Adipocyte (in vitro differentiated cells): ENCODE measurements at regions not wholly inside any gene's neighbourhood (a gene's known extent, or its start where the extent isn't known, plus 50 kb on each side); places are given as distances from the start of the nearest gene placed in this dataset.

Source experiments
- DNase-seq: peaks from one replicate; pipeline ENCODE4 v3.0.0-alpha.2; 2015; ENCODE audit warnings: low read depth
- H3K27me3 ChIP-seq: replicated peaks from 2 replicates; pipeline ENCODE4 v1.7.0; 2013; ENCODE audit warnings: mild to moderate bottlenecking, low read length, moderate library complexity; ENCODE audit not compliant: control insufficient read depth, insufficient read depth
- H3K36me3 ChIP-seq: 2 replicates; pipeline ENCODE4 v1.7.0; 2013; ENCODE audit warnings: low read length, mild to moderate bottlenecking, moderate library complexity; ENCODE audit not compliant: control insufficient read depth, insufficient read depth, severe bottlenecking
- H3K4me1 ChIP-seq: 2 replicates; pipeline ENCODE4 v1.7.0; 2013; ENCODE audit warnings: mild to moderate bottlenecking, low read length, moderate library complexity; ENCODE audit not compliant: control insufficient read depth, insufficient read depth
- H3K4me3 ChIP-seq: 2 replicates; pipeline ENCODE4 v1.7.0; 2013; ENCODE audit warnings: mild to moderate bottlenecking, low read length, moderate library complexity
- H3K9ac ChIP-seq: 2 replicates; pipeline ENCODE4 v1.7.0; 2013; ENCODE audit warnings: mild to moderate bottlenecking, low read length, moderate library complexity
- H3K9me3 ChIP-seq: 2 replicates; pipeline ENCODE4 v1.7.0; 2013; ENCODE audit warnings: mild to moderate bottlenecking, low read length, moderate library complexity; ENCODE audit not compliant: control insufficient read depth

DNA sequence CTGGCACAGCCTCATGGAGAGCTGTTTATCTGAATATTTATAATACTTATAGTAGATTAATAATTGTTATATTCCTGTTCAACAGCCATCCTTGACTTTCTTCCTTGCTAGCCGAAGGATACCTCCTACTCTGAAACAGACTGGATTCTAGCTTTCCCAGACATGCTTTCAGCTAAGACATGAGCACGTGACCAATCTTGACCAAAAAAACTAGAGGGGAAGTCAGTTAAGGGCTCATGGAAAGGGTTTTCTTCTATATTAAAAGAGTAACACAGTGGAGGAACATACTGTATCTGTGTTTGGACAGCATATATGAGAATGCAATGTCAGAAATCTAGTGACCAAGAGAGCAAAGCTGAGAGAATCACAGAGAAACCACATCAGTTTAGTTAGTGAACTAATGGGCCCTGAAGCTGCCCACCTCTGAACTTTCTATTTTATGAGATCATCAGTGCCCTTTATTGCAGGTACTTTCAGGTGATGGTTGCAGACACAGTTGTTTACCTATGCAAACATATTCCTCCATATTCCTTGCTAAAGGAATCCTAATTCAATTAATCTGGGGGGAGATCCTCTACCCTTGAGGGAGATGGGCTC is 140.4 kb upstream of the SLC24A3 start:
- DNase-seq, result no peak
- no peaks in the 10 kb centered on the region for H3K36me3 ChIP-seq
- H3K9me3 ChIP-seq, result peaks cover 7% of the 10 kb centered on the region
- no peak overlapping the region for H3K4me3 ChIP-seq
- no peak overlapping the region for H3K9ac ChIP-seq
- H3K27me3 ChIP-seq, result peaks cover 11% of the 10 kb centered on the region
- no peaks in the 10 kb centered on the region for H3K4me1 ChIP-seq

GRCh38 chr20:19072988-19073387 is 139.5 kb upstream of the SLC24A3 start:
- no peak for DNase-seq
- peaks cover 13% of the 10 kb centered on the region for H3K27me3 ChIP-seq
- no peak overlapping the region for H3K9ac ChIP-seq
- no peaks in the 10 kb centered on the region for H3K4me1 ChIP-seq
- H3K36me3 ChIP-seq, result no peaks in the 10 kb centered on the region
- peaks cover 2% of the 10 kb centered on the region for H3K9me3 ChIP-seq
- H3K4me3 ChIP-seq, result no peak overlapping the region

- no peaks in the 10 kb centered on the region for H3K36me3 ChIP-seq
- no peak for DNase-seq
- H3K9me3 ChIP-seq, result peaks cover under 1% of the 10 kb centered on the region
- H3K9ac ChIP-seq, result no peak overlapping the region
- no peak overlapping the region for H3K4me3 ChIP-seq
- peaks cover 12% of the 10 kb centered on the region for H3K27me3 ChIP-seq
- H3K4me1 ChIP-seq, result no peaks in the 10 kb centered on the region
These were observed 138.7 kb upstream of the SLC24A3 start for GRCh38 chr20:19073584-19074218.

GRCh38 chr20:19074356-19074755 is 138.1 kb upstream of the SLC24A3 start:
- H3K9ac ChIP-seq, result no peak overlapping the region
- H3K4me1 ChIP-seq, result no peaks in the 10 kb centered on the region
- no peaks in the 10 kb centered on the region for H3K36me3 ChIP-seq
- H3K27me3 ChIP-seq, result peaks cover 12% of the 10 kb centered on the region
- DNase-seq, result no peak
- H3K4me3 ChIP-seq, result no peak overlapping the region
- no peaks in the 10 kb centered on the region for H3K9me3 ChIP-seq

GRCh38 chr20:19074828-19075516 is 137.5 kb upstream of the SLC24A3 start:
- Histone ChIP-seq H3K4me1 (no peaks in the 10 kb centered on the region), H3K27me3 (peaks cover 9% of the 10 kb centered on the region), H3K4me3 (no peak overlapping the region), H3K36me3 (no peaks in the 10 kb centered on the region), H3K9ac (no peak overlapping the region), H3K9me3 (no peaks in the 10 kb centered on the region)
- no peak for DNase-seq

DNA sequence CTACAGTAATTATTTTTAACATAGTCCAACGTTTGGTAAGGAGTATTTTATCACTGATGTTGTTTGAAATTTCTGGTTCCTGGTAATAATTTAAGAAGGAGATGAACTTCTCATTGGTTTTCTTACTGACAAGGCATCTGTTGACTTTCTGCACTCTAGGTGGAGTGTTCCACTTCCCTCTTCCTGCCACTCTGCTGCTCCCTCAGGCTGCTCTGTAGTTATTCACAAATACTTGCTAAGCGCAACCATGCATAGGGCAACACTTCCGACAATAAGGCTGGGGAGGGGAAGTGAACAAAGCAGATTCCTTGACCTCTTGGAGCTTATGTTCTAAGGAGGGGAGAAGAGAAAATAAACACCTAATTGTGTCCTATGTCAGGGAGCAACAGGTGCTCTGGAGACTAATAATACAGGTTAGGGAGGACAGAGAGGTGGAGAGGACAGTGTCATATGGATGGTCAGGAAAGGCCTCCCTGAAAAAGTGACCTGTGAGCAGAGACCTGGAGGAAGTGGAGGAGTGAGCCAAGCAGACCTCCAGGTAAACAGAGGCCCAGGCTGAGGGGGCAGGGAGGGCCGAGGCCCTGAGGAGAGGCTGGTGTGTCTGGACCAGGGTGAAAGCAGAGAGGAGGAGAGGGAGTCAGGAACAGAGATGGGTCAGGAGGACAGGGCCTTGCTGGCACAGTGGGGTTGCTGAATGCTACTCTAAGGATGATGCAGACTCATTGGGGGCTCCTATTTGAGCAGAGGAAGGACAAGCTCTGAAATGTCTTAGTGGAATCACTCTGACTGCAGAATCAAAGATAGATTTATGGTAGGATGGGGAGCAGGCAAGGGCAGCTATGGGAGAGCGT is 134.8 kb upstream of the SLC24A3 start:
- no peaks in the 10 kb centered on the region for H3K4me1 ChIP-seq
- no peak for DNase-seq
- no peaks in the 10 kb centered on the region for H3K36me3 ChIP-seq
- no peaks in the 10 kb centered on the region for H3K9me3 ChIP-seq
- no peak overlapping the region for H3K4me3 ChIP-seq
- peaks cover 4% of the 10 kb centered on the region for H3K27me3 ChIP-seq
- no peak overlapping the region for H3K9ac ChIP-seq

GRCh38 chr20:19078448-19079373 is 133.7 kb upstream of the SLC24A3 start:
- H3K36me3 ChIP-seq, result no peaks in the 10 kb centered on the region
- H3K4me3 ChIP-seq, result no peak overlapping the region
- DNase-seq, result no peak
- peaks cover 4% of the 10 kb centered on the region for H3K27me3 ChIP-seq
- H3K9ac ChIP-seq, result no peak overlapping the region
- H3K9me3 ChIP-seq, result no peaks in the 10 kb centered on the region
- no peaks in the 10 kb centered on the region for H3K4me1 ChIP-seq

DNA sequence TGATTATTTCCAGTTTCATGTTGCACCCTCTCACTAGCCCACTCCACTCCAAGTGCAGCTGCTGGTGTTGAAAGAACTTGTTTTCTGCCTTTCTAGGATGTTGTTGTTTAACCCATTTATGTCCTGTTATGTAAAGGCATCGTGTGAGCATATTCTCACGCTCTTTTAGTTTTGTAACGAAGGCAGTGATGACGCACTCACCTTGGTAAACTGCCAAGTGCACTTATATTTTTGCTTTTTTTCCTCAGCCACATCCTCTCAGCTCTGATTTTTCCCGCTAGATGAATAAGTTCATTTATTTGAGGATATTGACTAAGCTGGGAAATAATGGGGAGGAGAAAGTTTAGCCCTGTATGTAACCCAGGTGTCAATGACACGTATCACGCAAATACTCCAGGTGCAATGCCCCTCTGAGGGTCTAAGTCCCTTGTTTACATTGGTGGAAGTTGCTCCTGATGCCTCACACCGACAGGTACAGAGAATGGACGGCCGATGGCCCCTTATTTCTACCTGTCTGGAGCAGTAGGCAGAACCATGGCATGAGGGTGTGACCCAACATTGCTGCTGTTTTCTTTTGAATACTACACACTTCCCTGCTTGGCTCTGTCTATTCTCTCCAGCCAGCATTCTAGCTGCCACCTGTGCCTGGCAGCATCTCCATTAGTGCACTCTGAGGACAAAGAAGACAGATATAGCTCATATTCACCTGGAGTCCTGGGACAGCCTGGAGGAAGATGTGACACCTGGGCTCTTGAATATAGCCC is 132.7 kb upstream of the SLC24A3 start:
- no peak for DNase-seq
- Histone ChIP-seq H3K4me3 (no peak overlapping the region), H3K9me3 (no peaks in the 10 kb centered on the region), H3K4me1 (no peaks in the 10 kb centered on the region), H3K27me3 (peaks cover 4% of the 10 kb centered on the region), H3K36me3 (no peaks in the 10 kb centered on the region), H3K9ac (no peak overlapping the region)

GRCh38 chr20:19081937-19082336 is 130.5 kb upstream of the SLC24A3 start:
- Histone ChIP-seq H3K4me3 (no peak overlapping the region), H3K27me3 (peaks cover 4% of the 10 kb centered on the region), H3K9ac (no peak overlapping the region), H3K9me3 (no peaks in the 10 kb centered on the region), H3K4me1 (no peaks in the 10 kb centered on the region), H3K36me3 (no peaks in the 10 kb centered on the region)
- DNase-seq, result no peak

- H3K4me3 ChIP-seq, result no peak overlapping the region
- no peaks in the 10 kb centered on the region for H3K36me3 ChIP-seq
These were observed 129.3 kb upstream of the SLC24A3 start for GRCh38 chr20:19083136-19083621.

More at GRCh38 chr20:19083136-19083621, 129.3 kb upstream of the SLC24A3 start:
- Histone ChIP-seq H3K9me3 (no peaks in the 10 kb centered on the region), H3K27me3 (no peaks in the 10 kb centered on the region), H3K9ac (no peak overlapping the region), H3K4me1 (no peaks in the 10 kb centered on the region)
- no peak for DNase-seq
